Uterus (tissue), 2 donors: ENCODE measurements at regions not wholly inside any gene's neighbourhood (a gene's known extent, or its start where the extent isn't known, plus 50 kb on each side); places are given as distances from the start of the nearest gene placed in this dataset.

Source experiments
- POLR2A ChIP-seq, 2 donors: fragments of 450-650 bp; IDR thresholded peaks; one replicate each; pipeline ENCODE4 v1.6.1; 2016; ENCODE audit warnings: antibody characterized with exemption in 2 of 2, mild to moderate bottlenecking in 1 of 2, moderate library complexity in 1 of 2
- TF ChIP-seq, protein P1 (sequence below), 4 experiments: fragments of 200-600 bp in 2 of 4; fragments of 450-650 bp in 2 of 4; sonication (generic) in 2 of 4; IDR thresholded peaks; one replicate each; pipeline ENCODE4 v1.5.1; 2016 to 2019; ENCODE audit warnings: antibody characterized with exemption in 4 of 4, mild to moderate bottlenecking in 2 of 4, moderate library complexity in 1 of 4

DNA sequence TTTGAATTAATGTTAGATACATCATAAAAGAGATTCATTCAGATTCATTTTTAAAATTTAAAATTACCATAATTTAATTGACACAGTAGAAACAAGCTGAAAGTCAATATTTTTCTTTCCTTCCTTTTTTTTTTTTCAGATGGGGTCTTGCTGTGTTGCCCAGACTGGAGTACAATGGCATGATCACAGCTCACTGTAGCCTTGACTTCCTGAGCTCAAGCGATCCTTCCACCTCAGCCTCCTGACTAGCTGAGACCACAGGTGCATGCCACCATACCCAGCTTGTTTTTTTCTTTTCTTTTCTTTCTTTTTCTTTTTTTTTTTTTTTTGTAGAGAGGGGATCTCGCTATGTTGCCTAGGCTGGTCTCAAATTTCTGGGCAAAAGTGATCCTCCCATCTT is 131.6 kb upstream of the TBCA start:
- TF ChIP-seq, protein P1, sequence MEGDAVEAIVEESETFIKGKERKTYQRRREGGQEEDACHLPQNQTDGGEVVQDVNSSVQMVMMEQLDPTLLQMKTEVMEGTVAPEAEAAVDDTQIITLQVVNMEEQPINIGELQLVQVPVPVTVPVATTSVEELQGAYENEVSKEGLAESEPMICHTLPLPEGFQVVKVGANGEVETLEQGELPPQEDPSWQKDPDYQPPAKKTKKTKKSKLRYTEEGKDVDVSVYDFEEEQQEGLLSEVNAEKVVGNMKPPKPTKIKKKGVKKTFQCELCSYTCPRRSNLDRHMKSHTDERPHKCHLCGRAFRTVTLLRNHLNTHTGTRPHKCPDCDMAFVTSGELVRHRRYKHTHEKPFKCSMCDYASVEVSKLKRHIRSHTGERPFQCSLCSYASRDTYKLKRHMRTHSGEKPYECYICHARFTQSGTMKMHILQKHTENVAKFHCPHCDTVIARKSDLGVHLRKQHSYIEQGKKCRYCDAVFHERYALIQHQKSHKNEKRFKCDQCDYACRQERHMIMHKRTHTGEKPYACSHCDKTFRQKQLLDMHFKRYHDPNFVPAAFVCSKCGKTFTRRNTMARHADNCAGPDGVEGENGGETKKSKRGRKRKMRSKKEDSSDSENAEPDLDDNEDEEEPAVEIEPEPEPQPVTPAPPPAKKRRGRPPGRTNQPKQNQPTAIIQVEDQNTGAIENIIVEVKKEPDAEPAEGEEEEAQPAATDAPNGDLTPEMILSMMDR (IDR thresholded peaks at IDR 0.05) = no peak
- TF ChIP-seq POLR2A (IDR thresholded peaks at IDR 0.05) = no peak
